ENCODE measurements at regions not wholly inside any gene's neighbourhood (a gene's known extent, or its start where the extent isn't known, plus 50 kb on each side); places are given as distances from the start of the nearest gene placed in this dataset.

GRCh38 chr3:166118049-166118448, 280.8 kb upstream of the BCHE start:
- TF ChIP-seq CTCF (IDR thresholded peaks at IDR 0.05; ENCODE audit: low read depth, low read length, poor library complexity, severe bottlenecking) (no peak), EZH2phosphoT487 (IDR thresholded peaks at IDR 0.05; ENCODE audit: borderline replicate concordance, low read length) (no peak)
